ENCODE measurements at regions not wholly inside any gene's neighbourhood (a gene's known extent, or its start where the extent isn't known, plus 50 kb on each side); places are given as distances from the start of the nearest gene placed in this dataset.

GRCh38 chr10:6951732-6952131 lies 371.7 kb upstream of the PRKCQ start:
- intact Hi-C loops (cut with micrococcal nuclease) = no loop called here
- CTCF ChIA-PET (ENCODE audit: low intra/inter-chr PET ratio) = no interaction called here
- in situ Hi-C loops (cut with MboI) = no loop called here
- no TSS peak for BruUV-seq (replicated peaks)
- H3K9me1 ChIP-seq (ENCODE audit: control insufficient read depth, insufficient read depth, low read length) = no peaks in the 10 kb centered on the region
- no peaks in the 10 kb centered on the region for H3K9me3 ChIP-seq (replicated peaks; ENCODE audit: control insufficient read depth, insufficient read depth, low read depth, low read length)
- POLR2A ChIA-PET = interaction anchor here (0.6 kb wide), 1 partner anchor 388 kb away, joined by 3 read pairs; no protein-coding TSS in a partner anchor
- no peak for DNase-seq (ENCODE audit: extremely low read depth in 1 of 4, low spot score in 3 of 4)
- H3K27me3 ChIP-seq (ENCODE audit: control insufficient read depth in 2 of 2, insufficient read depth in 2 of 2, low read length in 2 of 2) = no peaks in the 10 kb centered on the region
- H3K27ac ChIP-seq (ENCODE audit: extremely low read depth, low read depth, low read length) = no peak overlapping the region
- ATAC-seq = no peak
- no peak for FAIRE-seq
- no peak overlapping the region for H3K9ac ChIP-seq (ENCODE audit: insufficient read depth in 1 of 2, low read depth in 2 of 2, low read length in 2 of 2)
- H3K79me2 ChIP-seq (ENCODE audit: control insufficient read depth, insufficient read depth, low read length) = no peaks in the 10 kb centered on the region
- no peak overlapping the region for H3K4me3 ChIP-seq
- no peaks in the 10 kb centered on the region for H4K20me1 ChIP-seq (replicated peaks; ENCODE audit: control insufficient read depth, insufficient read depth, low read length)
- no peak for TF ChIP-seq PURB (CRISPR knock-in tag; IDR thresholded peaks at IDR 0.05; ENCODE audit: low read depth)
- no peak for TF ChIP-seq ILK (tag; IDR thresholded peaks at IDR 0.05; ENCODE audit: borderline replicate concordance, low read depth)
- no peak for TF ChIP-seq NFE2 (IDR thresholded peaks at IDR 0.05; ENCODE audit: low read depth)
- TF ChIP-seq MEIS2 (IDR thresholded peaks at IDR 0.05; ENCODE audit: partially characterized antibody) = peak; percentile 22
- WGBS (ENCODE audit: insufficient coverage, low coverage, missing lambda C conversion rate) = 22% methylated on average over 4 of the region's 4 CpGs
- peaks cover 0 to 2% of the 10 kb centered on the region in 2 experiments; a peak in 1 of 5 replicates for H3K4me1 ChIP-seq (replicated peaks in 1 of 2; ENCODE audit: control insufficient read depth in 2 of 2, insufficient read depth in 2 of 2, low read length in 2 of 2)
- no peak overlapping the region for H3K4me2 ChIP-seq (ENCODE audit: insufficient read depth, low read length)
- no peaks in the 10 kb centered on the region for H3K36me3 ChIP-seq (ENCODE audit: control insufficient read depth, insufficient read depth, low read length)
- H2AFZ ChIP-seq (ENCODE audit: low read depth, low read length) = no peak overlapping the region

DNA sequence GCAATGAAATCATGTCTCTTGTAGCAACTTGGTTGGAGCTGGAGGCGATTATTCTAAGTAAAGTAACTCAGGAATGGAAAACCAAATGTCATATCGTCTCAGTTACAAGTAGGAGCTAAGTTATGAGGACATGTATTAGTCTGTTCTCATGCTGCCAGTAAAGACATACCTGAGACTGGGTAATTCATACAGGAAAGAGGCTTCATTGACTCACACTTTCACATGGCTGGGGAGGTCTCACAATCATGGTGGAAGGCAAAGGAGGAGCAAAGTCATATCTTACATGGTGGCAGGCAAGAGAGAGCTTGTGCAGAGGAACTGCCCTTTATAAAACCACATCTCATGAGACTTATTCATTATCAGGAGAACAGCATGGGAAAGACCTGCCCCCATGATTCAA lies 370.1 kb upstream of the PRKCQ start:
- Histone ChIP-seq H3K27me3 (ENCODE audit: control insufficient read depth in 2 of 2, insufficient read depth in 2 of 2, low read length in 2 of 2) (no peaks in the 10 kb centered on the region), H2AFZ (ENCODE audit: low read depth, low read length) (peak overlapping the region; percentile 44; the same call in 1 of the 2 replicates), H3K36me3 (ENCODE audit: control insufficient read depth, insufficient read depth, low read length) (no peaks in the 10 kb centered on the region), H3K9me1 (ENCODE audit: control insufficient read depth, insufficient read depth, low read length) (no peaks in the 10 kb centered on the region), H3K27ac (ENCODE audit: extremely low read depth, low read depth, low read length) (no peak overlapping the region), H3K79me2 (ENCODE audit: control insufficient read depth, insufficient read depth, low read length) (no peaks in the 10 kb centered on the region), H3K9me3 (replicated peaks; ENCODE audit: control insufficient read depth, insufficient read depth, low read depth, low read length) (no peaks in the 10 kb centered on the region), H3K4me1 (replicated peaks in 1 of 2; ENCODE audit: control insufficient read depth in 2 of 2, insufficient read depth in 2 of 2, low read length in 2 of 2) (0 out of 5 replicates have a peak, but pooled peaks cover 0 to 2% of the 10 kb centered on the region in 2 experiments), H3K9ac (ENCODE audit: insufficient read depth in 1 of 2, low read depth in 2 of 2, low read length in 2 of 2) (no peak overlapping the region), H4K20me1 (replicated peaks; ENCODE audit: control insufficient read depth, insufficient read depth, low read length) (no peaks in the 10 kb centered on the region), H3K4me3 (no peak overlapping the region), H3K4me2 (ENCODE audit: insufficient read depth, low read length) (no peak overlapping the region)
- ChIA-PET CTCF (ENCODE audit: low intra/inter-chr PET ratio) (no interaction called here), POLR2A (interaction anchor here (1.0 kb wide), 1 partner anchor 12 kb away, joined by 3 read pairs; no protein-coding TSS in a partner anchor)
- in situ Hi-C loops (cut with MboI) (no loop called here), intact Hi-C loops (cut with micrococcal nuclease) (no loop called here)
- DNase-seq (ENCODE audit: extremely low read depth in 1 of 4, low spot score in 3 of 4) (no peak), ATAC-seq (no peak), FAIRE-seq (no peak)
- BruUV-seq (replicated peaks) = no TSS peak
- 15% methylated on average over 2 of the region's 2 CpGs for WGBS (ENCODE audit: insufficient coverage, low coverage, missing lambda C conversion rate)
- TF ChIP-seq POLR2A (conservative IDR thresholded peaks at IDR 0.05) = no peak
- TF ChIP-seq ZNF79 (CRISPR knock-in tag; IDR thresholded peaks at IDR 0.05; ENCODE audit: low read depth) = no peak
